HG03280 (cell line): ENCODE measurements at regions not wholly inside any gene's neighbourhood (a gene's known extent, or its start where the extent isn't known, plus 50 kb on each side); places are given as distances from the start of the nearest gene placed in this dataset.

Experiments used
- ATAC-seq: cut with Tn5 transposase; IDR thresholded peaks from one replicate; pipeline ENCODE4 v1.9.1; 2021; ENCODE audit warnings: mild to moderate bottlenecking, moderate library complexity; ENCODE audit not compliant: unreplicated experiment

- ATAC-seq: no peak
Observed at GRCh38 chr5:74357827-74358226, 282.7 kb downstream of the ENC1 start.

GRCh38 chr5:74356009-74356695, 284.4 kb downstream of the ENC1 start:
- no peak for ATAC-seq

- no peak for ATAC-seq
Observed at GRCh38 chr5:74355041-74355824, 285.3 kb downstream of the ENC1 start.

- ATAC-seq: no peak
Observed at GRCh38 chr5:74352256-74352655, 288.3 kb downstream of the ENC1 start.

GRCh38 chr5:74342948-74343682, 297.4 kb downstream of the ENC1 start:
- no peak for ATAC-seq

GRCh38 chr5:74342182-74342581, 298.3 kb downstream of the ENC1 start:
- no peak for ATAC-seq

- ATAC-seq: no peak
Observed at GRCh38 chr5:74341221-74341620, 299.3 kb downstream of the ENC1 start.

GRCh38 chr5:74340476-74340875, 300.1 kb downstream of the ENC1 start:
- ATAC-seq: no peak

GRCh38 chr5:74337984-74338310, 302.6 kb downstream of the ENC1 start:
- no peak for ATAC-seq

GRCh38 chr5:74337254-74337983, 303.1 kb downstream of the ENC1 start:
- ATAC-seq: no peak

- ATAC-seq: no peak
Observed at GRCh38 chr5:74336297-74336696, 304.2 kb downstream of the ENC1 start.

- ATAC-seq: no peak
Observed at GRCh38 chr5:74334762-74335384, 305.7 kb downstream of the ENC1 start.

GRCh38 chr5:74334062-74334761, 306.3 kb downstream of the ENC1 start:
- ATAC-seq: no peak

- ATAC-seq: no peak
Observed at GRCh38 chr5:74333430-74333829, 307.1 kb downstream of the ENC1 start.

- no peak for ATAC-seq
Observed at GRCh38 chr5:74332682-74333081, 307.8 kb downstream of the ENC1 start.

GRCh38 chr5:74332006-74332405, 308.5 kb downstream of the ENC1 start:
- ATAC-seq: no peak

- ATAC-seq: no peak
Observed at GRCh38 chr5:74328221-74328630, 312.3 kb downstream of the ENC1 start.

GRCh38 chr5:74327339-74327685, 313.2 kb downstream of the ENC1 start:
- ATAC-seq: no peak

GRCh38 chr5:74326571-74327338, 313.8 kb downstream of the ENC1 start:
- peak; percentile 76 for ATAC-seq

- ATAC-seq: no peak
Observed at GRCh38 chr5:74325866-74326265, 314.7 kb downstream of the ENC1 start.
